ENCODE measurements at regions not wholly inside any gene's neighbourhood (a gene's known extent, or its start where the extent isn't known, plus 50 kb on each side); places are given as distances from the start of the nearest gene placed in this dataset.

DNA sequence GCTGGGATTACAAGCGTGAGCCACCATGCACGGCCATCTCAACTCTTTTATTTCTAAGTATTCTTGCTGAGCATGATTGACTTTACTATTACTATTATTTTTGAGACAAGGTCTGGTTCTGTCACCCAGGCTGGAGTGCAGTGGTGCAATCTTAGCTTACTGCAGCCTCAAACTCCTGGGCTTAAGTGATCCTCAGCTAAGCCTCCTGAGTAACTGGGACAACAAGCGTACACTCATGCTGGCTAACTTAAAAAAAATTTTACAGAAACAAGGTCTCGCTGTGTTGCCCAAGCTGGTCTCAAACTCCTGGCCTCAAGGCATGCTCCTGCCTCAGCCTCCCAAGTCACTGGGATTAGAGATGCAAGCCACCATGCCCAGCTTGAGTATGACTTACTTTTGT, 443.7 kb downstream of the ARHGEF28 start:
- no peak for DNase-seq

GRCh38 chr5:74067748-74068541, 441.9 kb downstream of the ARHGEF28 start:
- DNase-seq: no peak

DNA sequence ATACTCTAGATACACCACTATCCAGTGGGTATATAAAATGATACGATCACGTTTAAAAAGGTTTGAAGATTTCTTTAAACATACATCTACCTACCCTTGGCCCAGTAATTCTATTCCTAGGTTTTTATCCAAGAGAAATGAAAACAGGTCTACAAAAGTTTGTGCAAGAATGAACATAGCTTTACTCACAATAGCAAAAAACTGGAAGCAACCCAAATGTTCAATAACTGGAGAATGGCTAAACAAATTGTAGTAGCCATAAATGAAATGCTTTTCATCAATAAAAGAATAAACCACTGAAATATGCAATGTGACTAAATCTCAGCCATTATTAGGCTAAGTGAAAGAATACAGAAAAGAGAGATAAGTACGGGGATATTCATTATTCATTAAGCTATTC, 438.9 kb downstream of the ARHGEF28 start:
- no peak for DNase-seq

DNA sequence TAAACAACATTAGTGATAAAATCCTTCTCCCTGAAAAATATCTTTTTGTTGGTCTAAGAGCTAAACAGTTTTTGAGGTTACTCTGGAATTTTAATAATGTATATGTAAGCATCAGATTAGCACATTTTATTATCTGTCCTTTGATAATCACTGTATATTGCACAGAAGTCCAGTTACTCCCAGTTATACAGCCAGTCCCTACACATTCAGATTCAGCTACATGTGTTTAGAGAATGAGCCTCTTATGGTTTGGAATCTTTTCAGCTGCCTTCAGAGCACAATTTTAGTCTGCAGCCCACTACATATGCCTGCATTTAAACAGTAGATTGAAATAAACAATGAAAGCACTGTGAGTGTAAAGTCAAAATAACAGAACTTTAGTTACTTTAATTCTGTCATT, 438.2 kb downstream of the ARHGEF28 start:
- no peak for DNase-seq

- DNase-seq: no peak
Observed at GRCh38 chr5:74063821-74064220, 437.8 kb downstream of the ARHGEF28 start.

DNA sequence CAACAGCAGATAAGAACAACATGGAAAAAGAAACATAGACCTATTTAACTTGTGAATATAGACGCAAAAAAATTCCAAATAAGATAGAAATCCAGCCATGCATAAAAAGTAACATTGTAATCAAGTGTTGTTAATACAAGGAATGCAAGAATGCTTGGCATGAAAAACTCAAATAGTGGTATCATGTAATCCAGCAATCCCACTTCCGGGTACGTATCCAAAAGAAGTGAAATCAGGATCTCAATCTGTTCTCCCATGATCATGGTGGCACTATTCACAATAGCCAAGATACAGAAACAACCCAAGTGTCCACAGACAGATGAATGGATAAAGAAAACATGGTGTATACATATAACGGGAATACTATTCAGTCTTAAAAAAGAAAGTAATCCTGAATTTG, 437.4 kb downstream of the ARHGEF28 start:
- DNase-seq: no peak

GRCh38 chr5:74061292-74061691, 435.3 kb downstream of the ARHGEF28 start:
- no peak for DNase-seq

DNA sequence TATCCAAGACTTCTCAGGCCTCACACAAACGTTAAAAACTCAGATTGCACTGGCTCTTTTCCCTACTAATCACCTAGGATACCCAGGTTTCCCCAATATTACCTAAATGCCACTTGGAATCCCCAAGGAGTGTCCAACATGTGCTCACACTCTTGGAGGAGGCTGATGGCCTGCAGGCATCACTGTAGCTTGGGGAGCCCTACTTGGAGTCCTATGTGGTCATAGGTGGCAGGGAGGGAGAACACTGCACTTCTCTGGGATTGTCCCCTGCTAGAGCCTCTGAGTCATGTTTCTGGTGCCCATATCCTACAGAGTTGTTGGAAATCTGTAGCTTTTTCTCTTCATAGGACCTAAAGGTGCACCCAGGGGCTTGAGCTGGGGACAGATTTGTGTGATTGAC, 433.7 kb downstream of the ARHGEF28 start:
- DNase-seq: no peak

- no peak for DNase-seq
Observed at GRCh38 chr5:74056789-74057164, 430.8 kb downstream of the ARHGEF28 start.

DNA sequence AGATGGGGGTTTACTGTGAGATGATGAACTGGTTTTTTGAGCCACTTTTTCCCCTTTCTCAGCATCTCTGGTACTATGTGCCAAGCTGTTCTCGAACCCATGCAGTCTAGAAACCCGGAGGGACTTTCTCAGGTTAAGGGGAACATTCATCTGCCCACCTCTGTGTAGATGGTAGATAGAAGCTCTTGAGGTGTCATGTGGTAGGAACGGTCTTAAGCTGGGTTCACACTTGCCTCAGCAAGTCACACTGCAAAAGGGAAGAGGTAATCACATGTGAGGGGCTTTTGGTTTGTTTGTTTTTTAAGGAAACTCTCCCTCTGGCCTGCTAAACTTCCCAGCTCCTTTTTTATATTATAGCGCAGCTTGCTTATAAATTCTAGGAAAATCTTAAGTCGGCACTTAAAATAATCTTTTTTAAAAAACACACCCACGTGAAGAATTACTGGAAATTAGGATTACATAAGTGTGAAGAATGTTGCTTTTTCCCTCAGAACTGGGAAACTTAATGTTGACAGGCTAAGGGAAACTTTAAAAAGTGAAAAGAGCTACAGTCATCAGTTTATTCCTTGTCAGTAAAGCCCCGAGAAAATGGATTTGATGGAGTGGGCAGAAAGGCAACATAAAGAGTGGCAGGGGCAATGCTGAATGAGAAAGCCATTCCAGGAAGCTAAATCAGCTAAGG, 430.3 kb downstream of the ARHGEF28 start:
- DNase-seq: no peak

DNA sequence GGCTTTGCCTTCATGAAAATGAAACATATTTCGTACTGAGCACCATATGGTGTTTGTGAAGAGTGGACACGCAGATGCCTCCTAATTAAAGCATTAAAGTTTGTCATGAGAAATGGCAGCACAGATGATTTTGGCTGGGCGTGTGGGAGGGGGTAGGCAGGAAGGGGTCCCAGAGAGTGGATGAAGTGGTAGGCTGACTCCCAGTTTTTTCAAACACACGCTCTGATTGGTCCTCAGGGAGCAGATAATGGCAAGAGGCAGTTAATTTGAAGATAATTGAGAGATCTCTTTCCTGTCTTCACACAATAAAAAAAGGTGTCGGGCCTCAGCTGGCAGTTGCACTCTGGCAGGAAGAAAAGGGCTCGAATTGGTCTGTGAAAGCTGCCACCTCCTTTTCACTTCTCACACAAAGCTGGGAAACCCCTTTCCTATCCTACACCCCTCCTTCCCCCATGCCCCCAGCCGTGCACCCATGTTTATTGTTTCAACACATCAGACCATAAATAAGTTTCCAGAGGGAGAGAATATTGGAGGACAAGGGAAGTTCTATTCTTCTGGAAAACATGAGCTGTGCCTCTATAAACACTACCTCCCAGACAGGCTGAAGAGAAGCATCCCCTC, 429.6 kb downstream of the ARHGEF28 start:
- no peak for DNase-seq

- DNase-seq: no peak
Observed at GRCh38 chr5:74054641-74055421, 428.8 kb downstream of the ARHGEF28 start.

GRCh38 chr5:74054139-74054538, 428.1 kb downstream of the ARHGEF28 start:
- DNase-seq: no peak

DNA sequence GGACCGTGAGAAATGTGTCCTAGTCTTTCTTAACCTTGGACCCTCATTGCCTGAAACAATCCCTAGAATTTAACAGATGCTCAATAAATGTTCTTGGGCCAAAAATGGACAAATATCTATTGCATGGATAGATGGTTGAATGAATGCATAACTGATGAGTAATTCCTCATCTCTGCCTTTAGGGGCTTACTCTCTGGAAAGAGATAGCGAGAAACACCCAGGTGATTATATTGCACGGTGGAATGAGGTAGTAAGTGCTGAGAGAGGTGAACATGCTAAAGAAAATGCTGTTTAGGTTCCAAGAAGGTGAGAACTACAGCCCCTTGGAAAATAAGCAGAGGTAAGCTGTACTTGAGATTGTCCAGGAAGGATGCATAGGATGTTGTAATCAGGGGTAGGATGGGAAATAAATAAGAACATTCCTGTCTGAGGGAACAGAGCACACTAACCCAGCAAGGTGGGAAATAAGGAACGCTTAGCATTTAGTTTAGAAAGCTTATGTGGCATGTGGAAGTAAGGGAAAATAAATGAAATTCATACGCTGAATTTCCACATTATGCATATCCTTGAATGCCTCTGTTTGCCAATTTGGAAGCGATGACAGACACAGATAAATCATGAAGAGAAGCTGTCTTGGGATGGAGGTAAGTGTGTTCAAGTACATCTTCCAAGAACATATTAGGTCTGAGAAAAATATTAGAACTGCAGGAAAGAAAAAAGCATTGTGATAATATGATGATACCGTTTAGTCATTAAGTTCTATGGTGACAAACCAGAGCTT, 426.6 kb downstream of the ARHGEF28 start:
- no peak for DNase-seq

DNA sequence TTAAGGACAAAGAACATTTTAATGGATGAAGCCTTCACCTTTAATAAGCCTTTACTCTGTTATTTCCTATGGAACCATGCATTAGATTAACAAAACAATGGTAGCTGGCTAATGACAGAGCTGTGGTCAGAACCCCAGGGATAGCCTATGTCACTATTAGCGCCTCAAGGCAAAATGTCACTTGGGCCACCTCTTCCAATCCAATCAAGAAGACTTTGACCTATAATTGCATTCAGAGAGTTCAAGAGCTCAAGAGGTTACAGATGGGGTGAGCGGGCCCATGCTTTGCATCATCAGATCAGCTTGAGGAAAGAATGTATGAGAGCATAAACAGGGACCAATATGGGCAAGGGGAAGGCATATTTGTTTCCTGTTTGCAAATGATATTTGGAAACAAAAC, 425.1 kb downstream of the ARHGEF28 start:
- DNase-seq: no peak

GRCh38 chr5:74044936-74045335, 418.9 kb downstream of the ARHGEF28 start:
- DNase-seq: no peak

DNA sequence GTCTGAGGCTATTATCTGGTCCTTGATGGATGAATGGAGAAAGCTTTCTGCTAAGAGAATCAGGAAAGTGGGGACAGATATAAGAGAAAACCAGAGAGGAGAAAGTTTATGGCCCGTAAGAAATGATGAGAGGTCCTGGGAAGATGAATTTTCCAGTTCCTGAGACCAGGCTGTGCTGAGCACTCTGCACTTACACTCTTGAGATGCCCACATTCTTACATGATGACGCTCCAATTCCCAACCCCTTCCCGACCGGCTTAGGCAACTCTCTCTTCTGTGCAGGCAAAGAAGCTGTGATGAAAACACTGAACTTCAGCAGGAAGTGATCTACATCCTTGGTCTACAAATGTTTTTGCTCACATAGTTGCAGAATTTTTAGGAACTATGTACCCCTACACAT, 417.0 kb downstream of the ARHGEF28 start:
- no peak for DNase-seq

DNA sequence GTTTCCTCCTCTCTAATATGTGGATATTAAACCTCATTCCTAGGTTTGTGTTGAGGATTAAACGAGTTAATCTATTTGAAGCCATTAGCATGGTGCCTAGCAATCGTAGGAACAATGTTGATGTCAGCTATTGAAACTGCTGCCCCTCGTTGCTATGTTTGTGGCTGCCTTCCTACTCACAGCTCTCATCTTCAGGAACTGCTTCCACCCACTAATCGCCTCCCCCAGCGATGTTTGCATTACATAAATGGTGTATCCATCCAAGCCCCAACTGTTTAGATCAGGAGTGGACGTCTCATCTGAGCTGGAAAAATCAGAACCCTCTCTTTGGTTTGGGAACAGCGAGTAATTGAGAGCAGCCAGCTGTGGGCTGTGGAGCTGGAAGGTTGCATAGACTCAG, 416.6 kb downstream of the ARHGEF28 start:
- no peak for DNase-seq

GRCh38 chr5:74041913-74042312, 415.9 kb downstream of the ARHGEF28 start:
- DNase-seq: no peak

GRCh38 chr5:74040811-74041491, 415.0 kb downstream of the ARHGEF28 start:
- no peak for DNase-seq

Data from hypothalamus (tissue), 51 donors.